ENCODE measurements at regions not wholly inside any gene's neighbourhood (a gene's known extent, or its start where the extent isn't known, plus 50 kb on each side); places are given as distances from the start of the nearest gene placed in this dataset.

DNA sequence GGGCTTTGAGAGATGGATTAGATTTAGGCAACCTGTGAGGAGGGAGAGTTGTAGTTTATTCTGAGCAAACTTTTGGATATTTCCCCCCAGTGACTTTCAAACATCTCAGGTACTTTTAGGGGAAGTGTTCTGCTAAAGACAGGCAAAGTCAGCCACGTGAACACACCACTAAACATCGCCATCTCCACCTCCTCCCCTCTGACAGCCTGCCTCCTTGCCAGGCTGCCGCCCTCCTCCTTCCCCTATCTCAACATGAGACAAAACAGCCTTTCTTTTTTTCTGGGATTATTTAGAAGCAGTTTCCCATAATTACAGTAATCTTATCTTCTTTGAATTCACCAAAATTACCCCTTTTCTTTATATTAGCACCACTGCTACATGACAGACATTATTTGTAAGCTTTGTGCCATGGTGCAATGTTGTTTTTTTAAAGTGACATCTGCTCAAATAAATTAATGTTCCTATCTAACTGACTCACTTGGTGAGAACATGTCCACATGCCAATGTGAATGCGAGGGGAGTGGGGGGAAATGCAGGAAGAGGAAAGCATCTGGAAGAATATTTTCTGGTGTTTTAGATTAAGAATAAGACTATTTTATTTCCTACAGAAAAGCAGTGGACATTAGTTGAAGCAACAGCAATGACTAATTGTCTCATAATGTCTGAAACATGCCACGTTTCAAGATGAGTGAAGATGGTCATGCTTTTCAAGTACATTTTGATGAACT is 147.8 kb upstream of the ATP1B1 start:
- DNase-seq (ENCODE audit: insufficient read length, low spot score) (no peak), FAIRE-seq (no peak)

GRCh38 chr1:168959382-168959781 is 147.1 kb upstream of the ATP1B1 start:
- no peak for FAIRE-seq
- DNase-seq (ENCODE audit: insufficient read length, low spot score): no peak

DNA sequence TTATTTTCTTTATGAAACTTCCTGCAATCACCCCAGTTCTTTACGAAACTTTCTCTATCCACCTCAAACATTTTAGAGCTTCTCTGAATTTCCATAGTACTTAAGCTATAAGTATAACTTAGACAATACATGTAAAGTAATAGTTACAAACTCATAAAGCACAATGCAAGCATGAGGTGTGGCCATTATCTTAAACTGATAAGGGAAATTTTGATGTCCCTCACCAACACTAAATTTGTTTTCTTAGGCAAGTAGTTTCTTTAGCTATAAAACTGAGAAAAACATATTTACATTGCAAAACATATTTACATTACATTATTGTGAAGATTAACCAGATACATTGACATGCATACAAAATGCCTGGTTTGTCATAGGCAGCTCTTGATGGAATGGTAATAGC is 146.4 kb upstream of the ATP1B1 start:
- DNase-seq (ENCODE audit: insufficient read length, low spot score) (no peak), FAIRE-seq (no peak)

DNA sequence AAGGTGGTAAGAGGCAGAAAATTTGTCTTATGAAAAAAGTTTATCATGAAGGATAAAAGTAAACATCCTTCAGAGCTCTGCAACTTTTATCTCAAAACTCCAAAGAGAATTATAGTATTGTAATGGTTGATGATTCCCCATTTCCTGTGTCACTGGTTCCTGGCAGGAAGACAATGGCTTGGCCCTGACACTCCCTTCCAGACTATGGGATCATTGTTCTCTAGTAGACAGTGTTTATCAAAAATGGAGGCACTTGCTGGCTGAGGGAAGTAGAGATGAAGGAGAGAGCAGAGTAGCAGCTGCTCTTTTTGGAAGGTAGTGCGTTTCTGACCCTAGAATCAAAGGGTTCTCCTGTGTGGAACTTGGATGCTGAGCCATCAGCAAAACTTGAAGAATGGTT is 145.9 kb upstream of the ATP1B1 start:
- FAIRE-seq: no peak

DNA sequence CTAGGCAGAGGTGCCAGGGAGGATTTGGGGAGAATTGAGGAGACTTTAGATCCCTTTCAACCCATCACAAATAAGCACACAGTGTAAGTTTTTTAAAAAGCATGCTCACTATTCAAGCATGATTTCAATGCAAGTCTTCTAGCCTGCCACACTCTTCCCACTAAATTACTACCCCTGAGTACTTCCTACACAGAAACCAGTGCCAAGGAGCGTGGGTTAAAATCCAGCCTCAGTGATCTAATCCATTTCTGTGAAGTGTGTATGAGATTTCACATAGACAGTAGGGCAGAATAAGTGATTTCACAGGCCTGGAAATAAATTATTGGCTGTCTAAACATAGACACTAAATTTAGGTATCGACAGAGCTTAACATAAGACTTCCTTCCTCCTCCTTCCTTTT is 142.9 kb upstream of the ATP1B1 start:
- DNase-seq (ENCODE audit: insufficient read length, low spot score) (no peak), FAIRE-seq (no peak)

More for the DNA sequence above, 145.9 kb upstream of the ATP1B1 start:
- DNase-seq (ENCODE audit: insufficient read length, low spot score): no peak

DNA sequence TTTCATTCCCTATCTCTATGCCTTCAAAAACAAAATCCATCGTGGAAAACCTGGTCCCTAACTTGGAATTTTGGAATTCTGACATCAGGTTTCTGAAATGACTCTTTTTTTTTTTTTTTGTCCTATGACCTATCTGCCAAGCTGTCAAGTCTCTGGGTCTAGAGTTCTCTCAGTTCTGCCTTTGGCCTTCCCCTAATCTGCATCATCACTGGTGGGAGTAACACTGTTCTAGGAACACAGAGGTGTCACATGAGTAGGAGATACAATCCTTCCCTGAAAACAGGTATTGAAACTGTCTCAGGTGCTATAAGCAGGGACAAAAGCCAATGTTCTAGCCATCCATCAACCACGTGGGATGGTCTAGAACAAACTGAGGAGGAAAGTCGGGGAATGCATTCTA is 142.0 kb upstream of the ATP1B1 start:
- no peak for FAIRE-seq
- DNase-seq (ENCODE audit: insufficient read length, low spot score): no peak

- no peak for FAIRE-seq
Measured at GRCh38 chr1:168966217-168966616, 140.3 kb upstream of the ATP1B1 start.

GRCh38 chr1:168966636-168967035 is 139.9 kb upstream of the ATP1B1 start:
- no peak for FAIRE-seq

More at GRCh38 chr1:168966217-168966616, 140.3 kb upstream of the ATP1B1 start:
- DNase-seq (ENCODE audit: insufficient read length, low spot score): no peak

GRCh38 chr1:168970926-168971659 is 135.4 kb upstream of the ATP1B1 start:
- no peak for DNase-seq (ENCODE audit: insufficient read length, low spot score)
- FAIRE-seq: no peak

More at GRCh38 chr1:168966636-168967035, 139.9 kb upstream of the ATP1B1 start:
- DNase-seq (ENCODE audit: insufficient read length, low spot score): no peak

- no peak for FAIRE-seq
Measured at GRCh38 chr1:168972225-168972624, 134.3 kb upstream of the ATP1B1 start.

DNA sequence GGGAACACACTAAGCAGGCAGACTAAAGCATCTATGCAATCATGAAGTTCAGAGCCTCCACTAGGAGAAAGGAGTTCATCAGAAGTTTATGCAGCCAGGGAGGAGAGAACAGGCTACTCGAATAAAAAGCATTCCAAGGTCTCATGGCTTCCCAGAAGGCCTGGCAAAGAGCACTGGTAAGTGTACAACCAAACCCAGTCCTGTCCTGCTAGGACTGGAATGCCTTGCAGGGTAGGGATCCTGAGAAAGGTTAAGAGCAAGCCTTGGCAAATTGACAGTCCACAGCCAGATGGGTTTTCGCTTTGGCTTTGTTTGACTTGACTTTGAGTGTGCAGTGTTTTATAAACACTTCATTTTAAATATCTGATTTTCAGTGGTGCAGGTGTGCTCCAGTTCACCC is 133.6 kb upstream of the ATP1B1 start:
- FAIRE-seq (no peak), DNase-seq (ENCODE audit: insufficient read length, low spot score) (no peak)

More at GRCh38 chr1:168972225-168972624, 134.3 kb upstream of the ATP1B1 start:
- no peak for DNase-seq (ENCODE audit: insufficient read length, low spot score)

DNA sequence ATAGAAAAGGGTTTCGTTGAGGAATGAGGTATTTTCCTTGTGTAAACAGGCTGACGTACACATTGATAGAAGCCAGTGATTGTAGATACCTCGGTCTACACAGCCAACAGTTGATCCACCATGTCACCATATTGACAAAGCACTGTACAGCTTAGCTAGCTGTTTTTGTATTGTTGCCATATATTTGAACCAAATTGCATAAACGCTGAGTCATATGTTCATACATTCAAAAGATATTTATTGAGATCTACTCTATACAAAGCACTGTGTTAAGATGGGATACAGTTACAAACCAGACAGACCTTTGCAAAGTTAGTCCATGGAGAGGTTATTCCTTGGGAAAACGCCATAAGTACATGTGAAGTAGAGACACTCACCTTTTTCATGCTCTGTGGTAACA is 132.4 kb upstream of the ATP1B1 start:
- FAIRE-seq (peak; percentile 51), DNase-seq (ENCODE audit: insufficient read length, low spot score) (no peak)

DNA sequence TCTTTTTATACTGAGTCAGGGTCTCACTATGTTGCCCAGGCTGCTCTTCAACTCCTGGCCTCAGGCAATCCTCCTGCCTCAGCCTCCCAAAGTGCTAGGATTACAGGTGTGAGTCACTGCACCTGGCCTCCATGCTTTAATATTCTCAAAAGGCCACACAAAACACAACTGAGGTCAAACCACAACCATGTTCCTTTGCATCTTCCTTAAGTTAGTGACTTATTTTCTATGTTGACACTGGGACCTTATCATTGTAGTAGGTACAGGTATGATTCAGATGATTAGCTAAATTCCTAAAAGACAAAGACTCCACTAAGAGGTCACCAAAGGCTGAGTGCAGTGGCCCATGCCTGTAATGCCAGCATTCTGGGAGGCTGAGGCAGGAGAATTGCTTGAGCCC is 131.9 kb upstream of the ATP1B1 start:
- FAIRE-seq (no peak), DNase-seq (ENCODE audit: insufficient read length, low spot score) (no peak)

GRCh38 chr1:168976267-168976666 is 130.2 kb upstream of the ATP1B1 start:
- no peak for DNase-seq (ENCODE audit: insufficient read length, low spot score)
- no peak for FAIRE-seq

GRCh38 chr1:168977618-168978017 is 128.9 kb upstream of the ATP1B1 start:
- FAIRE-seq (no peak), DNase-seq (ENCODE audit: insufficient read length, low spot score) (no peak)

DNA sequence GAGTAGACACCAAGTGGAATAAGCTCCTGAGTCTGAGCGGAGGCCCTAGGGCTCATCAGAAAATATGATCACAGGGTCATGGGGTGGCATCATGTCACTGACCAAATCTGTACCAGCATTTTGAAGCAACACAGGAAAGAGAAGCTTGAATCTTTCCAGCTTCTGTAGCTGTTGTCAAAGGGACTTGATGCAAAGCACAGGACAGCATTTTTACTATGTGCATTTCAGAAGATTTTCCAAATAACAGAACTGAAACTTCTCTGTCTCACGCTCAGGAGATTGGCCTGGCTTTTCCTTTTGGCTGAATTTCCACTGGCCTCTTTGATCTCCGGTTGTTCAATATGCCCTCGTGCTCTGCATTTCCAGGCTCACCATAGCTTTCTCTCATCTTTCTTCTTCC is 127.2 kb upstream of the ATP1B1 start:
- FAIRE-seq: no peak
- DNase-seq (ENCODE audit: insufficient read length, low spot score): no peak

DNA sequence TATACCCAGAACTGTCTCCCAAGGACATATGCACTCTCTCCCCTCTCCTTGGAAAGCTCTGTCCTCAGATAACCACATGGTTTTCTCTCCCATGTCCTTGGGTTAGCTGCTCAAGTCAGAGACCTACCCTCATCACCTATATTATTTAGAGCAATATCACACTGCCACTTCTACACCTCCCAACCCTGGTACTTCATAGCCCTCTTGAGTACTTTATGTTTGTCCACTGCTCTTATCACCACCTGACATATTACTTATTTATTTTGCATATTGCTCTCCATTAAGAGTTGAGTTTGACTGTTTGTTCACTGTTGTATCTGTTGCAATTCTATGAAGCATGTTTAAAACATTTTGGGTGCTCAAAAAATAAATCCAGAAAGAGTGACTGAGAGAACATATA is 126.3 kb upstream of the ATP1B1 start:
- FAIRE-seq (no peak), DNase-seq (ENCODE audit: insufficient read length, low spot score) (no peak)

DNA sequence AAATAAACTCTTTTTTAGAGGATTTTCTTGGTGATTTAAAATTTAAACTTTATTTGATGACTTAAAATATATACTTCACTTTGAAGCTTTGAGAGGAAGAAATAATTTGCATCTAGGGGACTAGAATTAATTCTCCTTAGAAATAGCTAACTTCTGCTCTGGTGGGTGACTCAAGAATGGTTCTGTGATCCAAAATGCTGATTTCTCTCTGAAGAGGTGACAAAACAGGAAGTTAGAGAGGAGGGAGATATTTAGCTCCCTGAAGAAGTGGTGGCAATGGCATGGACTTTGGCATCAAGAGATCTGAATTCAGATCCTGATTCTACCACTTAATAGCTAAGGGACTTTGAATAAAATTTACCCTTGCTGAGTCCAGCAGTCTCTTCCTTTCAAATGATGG is 125.8 kb upstream of the ATP1B1 start:
- FAIRE-seq (no peak), DNase-seq (ENCODE audit: insufficient read length, low spot score) (no peak)

GRCh38 chr1:168982778-168983177 is 123.7 kb upstream of the ATP1B1 start:
- FAIRE-seq (no peak), DNase-seq (ENCODE audit: insufficient read length, low spot score) (no peak)

DNA sequence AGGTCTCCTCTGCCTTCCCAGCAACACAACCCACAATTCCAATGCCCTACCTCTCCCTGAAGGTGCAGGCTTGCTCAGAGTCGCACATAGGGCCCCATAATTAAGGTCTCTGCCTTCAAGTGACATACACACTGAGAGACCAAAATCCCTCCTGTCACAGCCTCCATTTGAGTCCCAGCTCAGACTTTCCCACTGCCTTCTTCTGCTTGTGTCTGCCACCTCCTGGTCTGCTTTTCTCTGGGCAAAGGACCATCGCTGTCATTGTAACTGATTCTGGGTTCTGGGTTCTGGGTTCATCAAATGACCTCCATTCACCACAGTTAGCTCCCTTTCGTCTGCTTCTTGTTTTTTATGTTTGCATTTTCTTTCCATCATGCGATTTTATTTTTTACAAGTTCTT is 119.2 kb upstream of the ATP1B1 start:
- no peak for DNase-seq (ENCODE audit: insufficient read length, low spot score)
- FAIRE-seq: no peak

DNA sequence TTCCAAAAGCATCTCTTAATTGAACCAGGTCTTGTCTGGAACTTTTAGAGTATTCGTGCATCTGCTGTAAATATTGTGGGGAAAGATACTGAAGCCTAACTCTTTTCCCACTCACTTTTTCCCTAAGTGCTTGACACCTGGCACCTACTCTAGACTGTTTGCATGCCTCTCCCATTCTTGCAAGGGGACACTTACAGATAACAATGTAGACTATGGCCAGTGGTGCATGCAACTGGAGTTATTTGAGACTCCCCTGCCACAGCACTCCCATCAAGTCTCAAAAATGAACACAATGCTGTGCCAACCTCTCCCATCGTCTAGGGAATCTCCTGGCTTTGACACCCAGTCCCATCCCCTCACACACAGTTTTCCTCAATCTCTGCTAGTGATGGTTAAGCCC is 118.6 kb upstream of the ATP1B1 start:
- no peak for FAIRE-seq
- no peak for DNase-seq (ENCODE audit: insufficient read length, low spot score)

- FAIRE-seq (no peak), DNase-seq (ENCODE audit: insufficient read length, low spot score) (no peak)
Measured at GRCh38 chr1:168989985-168990384, 116.5 kb upstream of the ATP1B1 start.
